GM23338 (cell line): ENCODE measurements at regions not wholly inside any gene's neighbourhood (a gene's known extent, or its start where the extent isn't known, plus 50 kb on each side); places are given as distances from the start of the nearest gene placed in this dataset.

Experiments
- ATAC-seq: fragments of 200-7000 bp; cut with Tn5 transposase; 3 replicates; pipeline ENCODE4 v1.9.1; 2020
- DNase-seq: peaks from one replicate; pipeline ENCODE4 v3.0.0-alpha.2; 2015; ENCODE audit warnings: low spot score
- H2AFZ ChIP-seq: fragments of 200-600 bp; sonication (generic); 2 replicates; pipeline ENCODE4 v1.8.0; 2016; ENCODE audit warnings: antibody characterized with exemption, mild to moderate bottlenecking, moderate library complexity
- H3F3A ChIP-seq: fragments of 200-600 bp; sonication (generic); replicated peaks from 2 replicates; pipeline ENCODE4 v1.8.0; 2017; ENCODE audit warnings: antibody characterized with exemption, mixed run types, low read depth
- H3K27ac ChIP-seq: fragments of 200-600 bp; sonication (generic); 2 replicates; pipeline ENCODE4 v1.6.1; 2016; ENCODE audit warnings: low read depth
- H3K27me3 ChIP-seq: fragments of 200-600 bp; sonication (generic); 2 replicates; pipeline ENCODE4 v1.8.0; 2016; ENCODE audit warnings: mild to moderate bottlenecking, mixed run types, moderate library complexity; ENCODE audit not compliant: insufficient read depth
- H3K36me3 ChIP-seq: fragments of 200-600 bp; sonication (generic); 2 replicates; pipeline ENCODE4 v1.8.0; 2016; ENCODE audit warnings: mild to moderate bottlenecking; ENCODE audit not compliant: insufficient read depth
- H3K4me1 ChIP-seq: fragments of 200-600 bp; sonication (generic); 2 replicates; pipeline ENCODE4 v1.8.0; 2016; ENCODE audit warnings: mild to moderate bottlenecking, moderate library complexity; ENCODE audit not compliant: insufficient read depth
- H3K4me2 ChIP-seq: fragments of 200-600 bp; sonication (generic); 2 replicates; pipeline ENCODE4 v1.7.1; 2017; ENCODE audit warnings: mixed run types
- H3K4me3 ChIP-seq: fragments of 200-600 bp; sonication (generic); 2 replicates; pipeline ENCODE4 v1.6.1; 2016; ENCODE audit warnings: mixed run types
- H3K79me2 ChIP-seq: fragments of 200-600 bp; sonication (generic); replicated peaks from 2 replicates; pipeline ENCODE4 v1.8.0; 2017; ENCODE audit warnings: mild to moderate bottlenecking; ENCODE audit not compliant: insufficient read depth
- H3K9me2 ChIP-seq: fragments of 200-600 bp; sonication (generic); 2 replicates; pipeline ENCODE4 v1.8.0; 2017; ENCODE audit not compliant: insufficient read depth
- H4K20me1 ChIP-seq: fragments of 200-600 bp; sonication (generic); replicated peaks from 2 replicates; pipeline ENCODE4 v1.8.0; 2017; ENCODE audit warnings: mild to moderate bottlenecking; ENCODE audit not compliant: insufficient read depth
- H3K27ac Mint-ChIP-seq: 2 replicates; pipeline ENCODE4 v1.8.0; 2020; ENCODE audit warnings: inconsistent platforms, mild to moderate bottlenecking, moderate library complexity, mixed read lengths
- H3K27me3 Mint-ChIP-seq: 3 replicates; pipeline ENCODE4 v1.8.0; 2022; ENCODE audit warnings: low read depth, mild to moderate bottlenecking, moderate library complexity, mixed read lengths, inconsistent platforms; ENCODE audit not compliant: insufficient read depth, poor library complexity
- H3K36me3 Mint-ChIP-seq: 3 replicates; pipeline ENCODE4 v1.8.0; 2021; ENCODE audit warnings: low read depth, mild to moderate bottlenecking, inconsistent platforms, moderate library complexity, mixed read lengths
- H3K4me1 Mint-ChIP-seq: 3 replicates; pipeline ENCODE4 v1.8.0; 2020; ENCODE audit warnings: mild to moderate bottlenecking, inconsistent platforms, mixed read lengths
- H3K4me3 Mint-ChIP-seq: 3 replicates; pipeline ENCODE4 v1.8.0; 2021; ENCODE audit warnings: moderate library complexity, mild to moderate bottlenecking, inconsistent platforms, mixed read lengths
- H3K9me3 Mint-ChIP-seq: 3 replicates; pipeline ENCODE4 v1.8.0; 2020; ENCODE audit warnings: moderate library complexity, mild to moderate bottlenecking, inconsistent platforms, mixed read lengths
- EZH2 ChIP-seq: fragments of 200-600 bp; sonication (generic); IDR thresholded peaks from one replicate; pipeline ENCODE4 v1.8.0; 2017; ENCODE audit warnings: antibody characterized with exemption, mild to moderate bottlenecking, low read depth; ENCODE audit not compliant: unreplicated experiment
- EZH2phosphoT487 ChIP-seq: fragments of 200-600 bp; sonication (generic); IDR thresholded peaks from one replicate; pipeline ENCODE4 v1.8.1; 2018; ENCODE audit warnings: antibody characterized with exemption; ENCODE audit not compliant: unreplicated experiment
- NANOG ChIP-seq: IDR thresholded peaks from 2 replicates; pipeline ENCODE4 v1.6.1; 2016; ENCODE audit warnings: antibody characterized with exemption, borderline replicate concordance
- POLR2AphosphoS5 ChIP-seq: IDR thresholded peaks from 2 replicates; pipeline ENCODE4 v1.6.1; 2016; ENCODE audit warnings: antibody characterized with exemption, low read depth
- STAT1 ChIP-seq: IDR thresholded peaks from one replicate; pipeline ENCODE4 v1.6.1; 2016; ENCODE audit warnings: antibody characterized with exemption; ENCODE audit not compliant: unreplicated experiment
- ZNF114 ChIP-seq: fragments of 250-450 bp; sonication (Bioruptor Pico); IDR thresholded peaks from 2 replicates; pipeline ENCODE4 v1.5.0; 2020; ENCODE audit warnings: mild to moderate bottlenecking, moderate library complexity
- ZNF331 ChIP-seq: fragments of 250-450 bp; sonication (Bioruptor Pico); IDR thresholded peaks from 2 replicates; pipeline ENCODE4 v1.5.0; 2020; ENCODE audit warnings: low read depth, mild to moderate bottlenecking, moderate library complexity
- TF ChIP-seq, protein P1 (sequence below): IDR thresholded peaks from 2 replicates; pipeline ENCODE4 v1.6.1; 2016; ENCODE audit warnings: antibody characterized with exemption
- TF ChIP-seq, protein P2 (sequence below): IDR thresholded peaks from one replicate; pipeline ENCODE4 v1.6.1; 2018; ENCODE audit warnings: antibody characterized with exemption; ENCODE audit not compliant: unreplicated experiment
- TF ChIP-seq, protein P3 (sequence below), 2 experiments: fragments of 200-600 bp in 1 of 2; sonication (generic) in 1 of 2; conservative IDR thresholded peaks; 2 replicates each; pipeline versions ENCODE4 v1.5.1 to v1.6.1; 2016 to 2017; ENCODE audit warnings: antibody characterized with exemption in 2 of 2, low read depth in 2 of 2, mild to moderate bottlenecking in 2 of 2, moderate library complexity in 1 of 2

DNA sequence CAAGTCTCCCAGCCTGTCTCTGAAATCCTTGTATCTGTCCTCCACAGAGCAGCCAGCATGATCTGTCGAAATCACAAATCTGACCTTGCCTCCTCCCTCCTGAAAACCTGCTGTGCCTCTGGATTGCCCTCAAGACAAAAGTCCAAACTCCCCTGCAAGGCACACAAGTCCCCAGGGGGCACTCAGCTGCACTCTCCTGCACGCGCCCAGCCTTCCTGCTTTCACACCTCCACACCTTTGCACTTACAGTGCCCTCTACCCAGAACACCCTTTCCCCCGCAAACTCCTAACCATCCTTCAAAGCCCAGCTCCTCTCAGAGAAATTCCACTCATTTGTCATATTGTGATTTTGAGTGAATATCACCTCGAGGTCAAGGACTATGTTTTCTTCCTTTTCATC lies 83.4 kb upstream of the TOP1 start (continued):
- TF ChIP-seq ZNF331 (CRISPR knock-in tag): no peak
- TF ChIP-seq EZH2phosphoT487: no peak
- TF ChIP-seq, protein P1, sequence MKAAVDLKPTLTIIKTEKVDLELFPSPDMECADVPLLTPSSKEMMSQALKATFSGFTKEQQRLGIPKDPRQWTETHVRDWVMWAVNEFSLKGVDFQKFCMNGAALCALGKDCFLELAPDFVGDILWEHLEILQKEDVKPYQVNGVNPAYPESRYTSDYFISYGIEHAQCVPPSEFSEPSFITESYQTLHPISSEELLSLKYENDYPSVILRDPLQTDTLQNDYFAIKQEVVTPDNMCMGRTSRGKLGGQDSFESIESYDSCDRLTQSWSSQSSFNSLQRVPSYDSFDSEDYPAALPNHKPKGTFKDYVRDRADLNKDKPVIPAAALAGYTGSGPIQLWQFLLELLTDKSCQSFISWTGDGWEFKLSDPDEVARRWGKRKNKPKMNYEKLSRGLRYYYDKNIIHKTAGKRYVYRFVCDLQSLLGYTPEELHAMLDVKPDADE: no peak
- TF ChIP-seq, protein P2, sequence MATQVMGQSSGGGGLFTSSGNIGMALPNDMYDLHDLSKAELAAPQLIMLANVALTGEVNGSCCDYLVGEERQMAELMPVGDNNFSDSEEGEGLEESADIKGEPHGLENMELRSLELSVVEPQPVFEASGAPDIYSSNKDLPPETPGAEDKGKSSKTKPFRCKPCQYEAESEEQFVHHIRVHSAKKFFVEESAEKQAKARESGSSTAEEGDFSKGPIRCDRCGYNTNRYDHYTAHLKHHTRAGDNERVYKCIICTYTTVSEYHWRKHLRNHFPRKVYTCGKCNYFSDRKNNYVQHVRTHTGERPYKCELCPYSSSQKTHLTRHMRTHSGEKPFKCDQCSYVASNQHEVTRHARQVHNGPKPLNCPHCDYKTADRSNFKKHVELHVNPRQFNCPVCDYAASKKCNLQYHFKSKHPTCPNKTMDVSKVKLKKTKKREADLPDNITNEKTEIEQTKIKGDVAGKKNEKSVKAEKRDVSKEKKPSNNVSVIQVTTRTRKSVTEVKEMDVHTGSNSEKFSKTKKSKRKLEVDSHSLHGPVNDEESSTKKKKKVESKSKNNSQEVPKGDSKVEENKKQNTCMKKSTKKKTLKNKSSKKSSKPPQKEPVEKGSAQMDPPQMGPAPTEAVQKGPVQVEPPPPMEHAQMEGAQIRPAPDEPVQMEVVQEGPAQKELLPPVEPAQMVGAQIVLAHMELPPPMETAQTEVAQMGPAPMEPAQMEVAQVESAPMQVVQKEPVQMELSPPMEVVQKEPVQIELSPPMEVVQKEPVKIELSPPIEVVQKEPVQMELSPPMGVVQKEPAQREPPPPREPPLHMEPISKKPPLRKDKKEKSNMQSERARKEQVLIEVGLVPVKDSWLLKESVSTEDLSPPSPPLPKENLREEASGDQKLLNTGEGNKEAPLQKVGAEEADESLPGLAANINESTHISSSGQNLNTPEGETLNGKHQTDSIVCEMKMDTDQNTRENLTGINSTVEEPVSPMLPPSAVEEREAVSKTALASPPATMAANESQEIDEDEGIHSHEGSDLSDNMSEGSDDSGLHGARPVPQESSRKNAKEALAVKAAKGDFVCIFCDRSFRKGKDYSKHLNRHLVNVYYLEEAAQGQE: no peak
- TF ChIP-seq POLR2AphosphoS5: no peak
- TF ChIP-seq, protein P3, sequence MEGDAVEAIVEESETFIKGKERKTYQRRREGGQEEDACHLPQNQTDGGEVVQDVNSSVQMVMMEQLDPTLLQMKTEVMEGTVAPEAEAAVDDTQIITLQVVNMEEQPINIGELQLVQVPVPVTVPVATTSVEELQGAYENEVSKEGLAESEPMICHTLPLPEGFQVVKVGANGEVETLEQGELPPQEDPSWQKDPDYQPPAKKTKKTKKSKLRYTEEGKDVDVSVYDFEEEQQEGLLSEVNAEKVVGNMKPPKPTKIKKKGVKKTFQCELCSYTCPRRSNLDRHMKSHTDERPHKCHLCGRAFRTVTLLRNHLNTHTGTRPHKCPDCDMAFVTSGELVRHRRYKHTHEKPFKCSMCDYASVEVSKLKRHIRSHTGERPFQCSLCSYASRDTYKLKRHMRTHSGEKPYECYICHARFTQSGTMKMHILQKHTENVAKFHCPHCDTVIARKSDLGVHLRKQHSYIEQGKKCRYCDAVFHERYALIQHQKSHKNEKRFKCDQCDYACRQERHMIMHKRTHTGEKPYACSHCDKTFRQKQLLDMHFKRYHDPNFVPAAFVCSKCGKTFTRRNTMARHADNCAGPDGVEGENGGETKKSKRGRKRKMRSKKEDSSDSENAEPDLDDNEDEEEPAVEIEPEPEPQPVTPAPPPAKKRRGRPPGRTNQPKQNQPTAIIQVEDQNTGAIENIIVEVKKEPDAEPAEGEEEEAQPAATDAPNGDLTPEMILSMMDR (conservative IDR thresholded peaks at IDR 0.05; ENCODE audit: low read depth in 2 of 2): no peak

DNA sequence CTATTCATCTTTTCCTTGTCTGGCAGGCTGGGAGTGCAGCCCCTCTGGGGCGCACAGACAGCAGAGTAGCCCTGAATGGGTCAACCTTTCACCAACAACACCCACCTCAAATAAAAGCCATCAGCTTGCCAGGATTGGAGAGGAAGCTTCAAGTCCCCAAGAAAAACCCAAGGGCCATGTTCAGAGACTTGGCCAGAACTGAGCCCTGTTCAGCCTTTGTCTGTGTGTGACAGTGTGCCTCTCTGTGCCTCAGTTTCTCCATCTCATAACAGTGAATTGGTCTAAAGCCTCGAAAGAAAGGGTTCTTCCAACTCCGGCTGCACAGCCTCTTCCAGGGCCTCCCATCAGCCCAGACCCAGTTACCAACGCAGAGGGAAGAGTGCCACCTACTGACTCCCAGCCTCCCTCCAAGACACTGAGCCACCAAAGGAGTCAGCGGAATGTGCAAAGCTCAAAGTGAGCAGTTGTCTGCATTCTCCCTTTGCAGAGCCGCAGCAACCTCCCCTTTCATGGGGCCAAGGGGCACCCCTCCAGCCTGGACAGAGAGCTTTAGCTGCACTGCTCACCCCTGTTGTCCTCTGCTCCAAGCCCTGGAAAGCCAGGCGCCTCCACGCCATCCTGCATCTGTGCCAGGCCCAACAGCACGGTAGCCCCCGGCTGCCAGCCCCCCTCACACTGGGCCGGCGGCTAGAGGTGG lies 82.7 kb upstream of the TOP1 start:
- no peaks in the 10 kb centered on the region for H3K36me3 Mint-ChIP-seq
- no peaks in the 10 kb centered on the region for H3F3A ChIP-seq
- H3K4me1 Mint-ChIP-seq: peaks cover 7% of the 10 kb centered on the region; the same call in 2 of the 3 replicates
- no peak for TF ChIP-seq EZH2
- no peak for TF ChIP-seq STAT1
- TF ChIP-seq, protein P3 (conservative IDR thresholded peaks at IDR 0.05; ENCODE audit: low read depth in 2 of 2): peak; percentile 76 to 90
- no peak for TF ChIP-seq ZNF114 (CRISPR knock-in tag)
- TF ChIP-seq NANOG: no peak
- H3K4me2 ChIP-seq: no peak overlapping the region
- no peaks in the 10 kb centered on the region for H3K9me2 ChIP-seq
- no peaks in the 10 kb centered on the region for H3K9me3 Mint-ChIP-seq
- H3K27me3 Mint-ChIP-seq: peaks cover 10% of the 10 kb centered on the region
- no peak overlapping the region for H3K4me3 ChIP-seq
- H3K27me3 ChIP-seq: no peaks in the 10 kb centered on the region
- ATAC-seq (peak; percentile 99), DNase-seq (peak; percentile 86)
- no peaks in the 10 kb centered on the region for H3K4me1 ChIP-seq
- H3K79me2 ChIP-seq: no peaks in the 10 kb centered on the region
- no peak overlapping the region for H3K4me3 Mint-ChIP-seq
- peak overlapping the region; percentile 77; the same call in 1 of the 2 replicates for H2AFZ ChIP-seq
- H3K36me3 ChIP-seq: no peaks in the 10 kb centered on the region
- no peak overlapping the region for H3K27ac ChIP-seq
- no peak overlapping the region for H3K27ac Mint-ChIP-seq
- no peaks in the 10 kb centered on the region for H4K20me1 ChIP-seq
